ENCODE measurements at regions not wholly inside any gene's neighbourhood (a gene's known extent, or its start where the extent isn't known, plus 50 kb on each side); places are given as distances from the start of the nearest gene placed in this dataset.

DNA sequence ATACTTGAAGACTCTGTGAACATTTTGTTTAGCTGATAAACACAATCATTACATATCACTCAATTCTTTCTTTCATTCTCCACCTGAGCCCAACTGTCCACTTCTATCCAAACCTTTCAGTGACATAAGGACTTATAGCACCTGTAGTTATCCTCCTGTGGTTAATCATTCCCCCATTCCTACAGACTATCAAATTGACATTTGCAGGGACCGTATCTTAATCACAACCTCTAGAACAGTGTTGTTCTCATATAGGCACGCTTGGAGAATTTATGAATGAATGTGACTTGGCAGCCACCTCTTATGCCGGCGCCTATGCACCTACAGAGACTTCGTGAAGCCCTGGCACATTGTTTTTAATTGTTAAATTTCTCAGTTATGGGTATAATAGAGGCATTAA is 83.9 kb upstream of the CXADR start:
- no peak for DNase-seq
- intact Hi-C loops (cut with DNase I), result no loop called here

DNA sequence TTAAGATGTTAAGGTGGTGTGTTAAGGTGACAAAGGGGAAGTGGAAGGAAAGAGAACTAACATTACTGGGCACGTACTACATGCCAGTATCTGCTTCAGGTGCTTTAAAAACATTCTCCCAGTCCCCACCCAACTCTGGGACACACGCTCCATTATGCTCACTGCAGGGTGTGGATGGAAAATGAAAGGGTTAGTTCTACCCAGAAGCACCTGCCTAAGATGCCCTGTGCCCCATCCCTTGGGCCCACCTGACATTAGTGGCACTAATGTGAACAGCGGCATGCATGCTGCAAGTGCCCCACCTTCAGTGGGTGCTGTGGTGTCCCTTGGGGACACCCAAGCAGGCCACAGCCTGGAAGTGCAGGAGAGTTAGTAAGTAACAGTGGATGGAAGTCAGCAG is 82.9 kb upstream of the CXADR start:
- intact Hi-C loops (cut with DNase I), result no loop called here

DNA sequence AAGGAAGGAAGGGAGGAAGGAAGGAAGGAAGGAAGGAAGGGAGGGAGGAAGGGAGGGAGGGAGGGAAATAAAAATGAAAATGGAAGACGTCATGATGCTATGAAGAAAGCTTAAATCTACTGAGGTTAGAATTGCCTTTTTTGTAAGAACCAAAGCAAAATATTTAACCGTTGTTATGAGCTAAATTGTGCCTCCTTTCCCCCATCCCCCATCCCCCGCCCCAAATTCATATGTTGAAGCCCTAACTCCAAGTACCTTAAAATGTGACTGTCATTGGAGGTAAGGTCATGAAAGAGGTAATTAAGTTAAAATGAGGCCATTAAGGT is 80.1 kb upstream of the CXADR start:
- intact Hi-C loops (cut with DNase I), result no loop called here
- no peak for DNase-seq

More for the DNA sequence above, 82.9 kb upstream of the CXADR start:
- no peak for DNase-seq

DNA sequence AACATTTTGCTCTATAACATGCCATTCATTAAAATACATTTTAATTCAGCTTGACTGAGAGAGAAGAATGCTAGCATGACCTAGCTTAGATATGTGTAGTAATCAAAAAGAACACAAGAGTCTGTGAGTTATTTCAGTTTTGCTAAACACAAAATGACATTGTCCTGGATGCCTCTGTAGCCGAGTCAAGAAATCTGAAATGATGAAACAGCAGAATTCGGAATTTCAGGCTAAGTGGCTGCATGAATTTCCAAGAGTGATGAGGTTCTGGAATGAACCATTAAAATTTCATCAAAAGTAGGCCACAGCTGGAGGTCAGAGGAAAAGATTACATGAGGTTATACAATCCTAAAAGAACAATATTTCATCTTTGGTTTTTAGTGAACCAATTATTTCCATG is 79.1 kb upstream of the CXADR start:
- no peak for DNase-seq
- intact Hi-C loops (cut with DNase I), result no loop called here

DNA sequence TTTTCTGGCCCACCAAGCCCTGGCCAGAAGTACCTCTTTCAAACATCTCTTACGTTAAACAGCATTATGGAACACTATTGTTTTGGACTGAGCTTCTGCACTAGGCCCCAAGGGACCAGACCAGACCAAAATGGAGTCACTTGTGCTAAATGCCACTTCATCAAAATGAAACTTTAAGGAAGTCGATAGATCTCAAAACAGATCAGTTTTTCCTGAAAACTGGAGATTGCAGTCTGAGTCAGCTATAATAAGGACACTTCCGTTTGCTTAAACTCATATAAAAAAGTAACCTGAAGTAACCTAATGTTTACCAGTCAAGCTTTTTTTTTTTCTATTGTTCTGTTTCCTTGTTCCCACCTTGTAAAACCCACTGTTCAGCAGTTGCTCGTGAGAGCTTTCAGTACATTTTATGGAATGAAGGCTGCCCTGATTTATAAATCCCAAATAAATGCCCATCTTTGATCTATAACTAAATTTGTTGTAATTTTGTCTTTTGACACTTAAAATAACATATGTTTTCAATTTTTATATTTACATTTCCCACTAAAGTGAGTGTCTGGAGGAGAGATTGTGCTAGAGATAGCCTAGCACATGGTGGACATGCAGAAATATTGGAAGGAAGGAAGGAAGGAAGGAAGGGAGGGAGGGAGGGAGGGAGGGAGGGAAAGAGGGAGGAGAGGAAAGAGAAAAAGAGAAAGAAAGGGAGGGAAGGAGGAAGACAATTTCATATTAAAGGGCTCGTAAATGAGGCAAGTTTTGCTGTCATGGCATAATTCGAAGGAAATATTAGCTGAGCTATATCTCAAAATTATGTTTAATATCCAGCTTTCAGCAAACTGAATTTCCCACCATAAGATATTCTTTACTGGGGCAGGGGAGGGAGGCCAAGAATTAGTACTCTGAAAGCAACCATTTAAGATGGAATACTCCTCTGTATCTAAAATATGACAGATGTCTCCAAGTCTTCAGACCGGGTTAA is 77.0 kb upstream of the CXADR start:
- DNase-seq, result no peak
- intact Hi-C loops (cut with DNase I), result no loop called here

DNA sequence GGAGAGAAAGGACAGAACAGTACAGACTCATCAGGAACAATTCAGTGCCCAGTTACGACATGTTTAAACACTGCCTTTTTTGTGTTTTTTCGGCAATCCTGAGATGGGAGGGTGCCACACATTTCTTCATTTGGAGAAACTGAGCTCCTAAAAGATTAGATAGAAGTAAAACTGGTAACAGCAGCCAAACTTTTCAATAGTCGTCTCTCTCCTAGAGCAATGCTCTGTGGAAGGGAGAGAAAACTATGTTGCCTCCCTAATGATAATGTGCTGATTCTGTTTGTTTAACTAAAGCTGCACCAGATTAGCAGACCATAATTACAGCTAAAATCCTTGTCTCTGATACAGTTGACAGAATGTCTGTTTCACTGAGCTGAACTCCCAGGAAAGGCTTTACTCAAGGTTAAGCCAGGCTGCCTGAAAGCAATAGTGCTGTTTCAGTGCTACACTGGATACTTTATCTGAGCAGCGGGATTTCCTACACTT is 76.2 kb upstream of the CXADR start:
- DNase-seq, result no peak
- intact Hi-C loops (cut with DNase I), result no loop called here

DNA sequence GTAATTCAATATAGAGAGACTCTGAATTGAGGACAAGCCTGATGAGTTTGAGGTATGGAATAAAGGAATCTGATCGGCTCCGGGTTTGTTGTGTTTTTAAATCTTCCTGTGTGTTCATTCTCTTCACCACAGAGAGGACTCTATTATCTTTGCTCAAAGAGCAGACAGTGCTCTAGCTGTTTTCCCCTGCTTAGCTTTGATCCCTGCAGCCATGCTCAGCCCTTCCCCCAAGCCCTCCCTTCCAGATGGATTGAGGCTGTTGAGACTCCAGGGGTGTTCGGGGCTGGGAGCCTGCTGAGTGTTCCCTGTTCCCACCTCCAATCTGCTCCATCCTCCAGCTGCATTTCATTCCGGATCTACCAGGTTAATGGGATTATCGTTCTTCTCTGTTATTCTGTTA is 74.2 kb upstream of the CXADR start:
- peak in 4 of 10 donors; percentile 21 to 81 (median 36) for DNase-seq
- intact Hi-C loops (cut with DNase I), result no loop called here

DNA sequence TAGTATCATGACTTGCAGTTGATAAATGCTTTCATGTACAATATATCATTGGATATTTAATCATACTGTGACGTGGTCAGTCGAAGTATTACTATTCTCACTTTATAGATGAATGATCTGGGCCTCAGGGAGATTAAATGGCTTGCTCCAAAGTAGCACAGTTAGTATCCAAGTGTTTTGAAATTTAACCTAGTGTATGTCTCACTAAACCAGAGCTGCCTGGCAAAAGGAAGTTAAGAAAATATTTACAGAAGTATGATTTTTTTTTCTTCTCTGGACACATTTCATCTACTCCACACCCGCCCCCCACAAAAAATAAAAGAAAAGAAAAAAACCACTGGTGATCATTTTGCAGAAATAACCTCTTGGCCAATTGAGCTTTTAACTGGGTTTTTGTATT is 71.9 kb upstream of the CXADR start:
- intact Hi-C loops (cut with DNase I), result no loop called here
- DNase-seq, result no peak

DNA sequence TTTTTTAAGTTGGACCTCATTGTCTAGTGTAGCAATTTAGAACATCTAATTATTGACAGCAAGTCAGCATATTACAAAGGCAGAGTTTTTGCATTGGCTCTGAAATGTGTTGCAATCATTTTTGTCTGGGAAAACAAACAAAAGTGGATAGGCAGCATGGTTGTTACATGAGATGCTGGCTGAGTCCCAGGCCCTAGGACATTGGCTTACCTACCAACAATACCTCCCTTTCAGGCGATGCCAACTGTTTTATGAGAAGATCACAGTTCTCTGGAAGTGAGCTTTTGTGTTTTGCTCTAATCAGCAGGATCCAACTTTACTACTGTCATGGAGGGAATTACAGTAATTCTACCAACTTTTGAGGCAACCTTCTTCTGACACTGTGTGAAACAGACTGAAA is 71.5 kb upstream of the CXADR start:
- intact Hi-C loops (cut with DNase I), result no loop called here
- peak in 1 of 10 donors; percentile 40 for DNase-seq

DNA sequence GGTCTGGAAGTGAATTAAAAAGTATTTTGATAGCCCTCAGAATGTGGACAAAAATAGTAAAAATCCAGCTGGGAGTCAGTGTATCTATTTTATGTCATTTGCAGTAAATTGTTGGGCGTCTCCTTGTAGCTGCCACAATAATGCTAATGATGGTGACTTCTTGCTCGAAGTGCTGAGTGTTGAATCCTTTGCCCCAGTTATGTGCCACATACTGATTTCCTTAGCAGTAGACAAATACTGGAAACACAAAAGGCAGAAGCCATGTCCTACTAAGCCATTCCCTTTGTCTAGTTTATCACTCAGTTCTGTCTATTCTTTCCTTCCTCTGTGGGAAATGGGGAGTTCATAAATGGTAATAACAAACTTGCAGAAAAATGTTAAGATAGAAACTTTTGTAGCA is 70.7 kb upstream of the CXADR start:
- DNase-seq, result no peak
- intact Hi-C loops (cut with DNase I), result no loop called here

DNA sequence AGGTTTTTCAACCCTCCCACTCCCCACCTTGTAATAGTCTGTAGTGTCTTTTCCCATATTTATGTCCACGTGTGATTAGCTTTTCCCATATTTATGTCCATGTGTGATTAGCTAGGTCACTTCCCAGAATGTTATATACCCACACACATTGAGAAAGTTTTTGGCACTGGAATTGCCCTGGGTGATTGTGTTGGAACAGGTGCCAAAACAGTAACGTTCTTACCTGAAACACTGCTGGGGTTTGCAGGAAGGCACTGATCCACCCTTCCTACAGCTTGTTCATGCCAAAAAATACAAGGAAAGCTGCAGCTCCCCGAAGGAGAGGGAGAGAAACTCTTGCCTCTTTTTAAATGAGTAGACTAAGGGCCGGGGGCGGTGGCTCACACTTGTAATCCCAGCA is 68.0 kb upstream of the CXADR start:
- DNase-seq, result no peak
- intact Hi-C loops (cut with DNase I), result no loop called here

DNA sequence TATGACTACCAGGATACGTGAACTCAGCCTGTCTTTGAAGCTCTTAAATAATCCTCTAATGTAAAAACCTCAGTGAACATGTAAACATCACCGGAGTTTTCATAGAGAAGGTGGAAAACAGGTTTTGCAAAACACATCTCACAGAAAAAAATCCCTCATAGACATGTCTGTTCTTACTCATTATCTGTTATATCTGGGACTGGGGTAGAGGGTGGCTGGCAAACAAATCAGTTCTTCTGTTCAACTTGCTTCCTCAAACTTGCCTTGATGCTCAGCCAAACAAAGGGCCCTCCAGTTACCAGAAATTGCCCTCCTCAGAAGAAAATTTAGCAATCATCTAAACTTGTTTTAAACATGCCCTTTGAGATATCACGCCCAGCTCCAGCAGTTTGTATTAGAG is 66.1 kb upstream of the CXADR start:
- intact Hi-C loops (cut with DNase I), result no loop called here
- no peak for DNase-seq

DNA sequence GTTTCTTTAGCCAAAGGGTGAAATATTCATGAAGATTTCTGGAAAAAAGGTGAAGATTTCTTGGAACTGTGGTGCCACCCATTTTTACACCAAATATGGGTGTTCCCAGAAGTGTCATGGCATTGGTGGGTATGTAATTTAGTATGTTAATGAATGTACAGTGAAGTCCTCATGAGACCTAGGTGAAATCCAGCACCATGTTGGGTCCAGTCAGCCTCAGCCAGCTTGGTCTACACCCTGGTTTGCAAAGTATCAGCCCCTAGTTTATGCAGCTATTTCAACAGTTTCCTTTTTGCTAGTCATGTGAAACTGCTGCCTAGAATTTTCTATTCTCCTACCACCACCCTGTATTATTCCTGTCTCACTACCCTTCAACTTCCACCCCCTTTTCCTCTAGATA is 63.1 kb upstream of the CXADR start:
- intact Hi-C loops (cut with DNase I), result loop anchor here (10.0 kb wide), 1 partner anchor 65 kb away; the partner anchor contains the start of gene CXADR

DNA sequence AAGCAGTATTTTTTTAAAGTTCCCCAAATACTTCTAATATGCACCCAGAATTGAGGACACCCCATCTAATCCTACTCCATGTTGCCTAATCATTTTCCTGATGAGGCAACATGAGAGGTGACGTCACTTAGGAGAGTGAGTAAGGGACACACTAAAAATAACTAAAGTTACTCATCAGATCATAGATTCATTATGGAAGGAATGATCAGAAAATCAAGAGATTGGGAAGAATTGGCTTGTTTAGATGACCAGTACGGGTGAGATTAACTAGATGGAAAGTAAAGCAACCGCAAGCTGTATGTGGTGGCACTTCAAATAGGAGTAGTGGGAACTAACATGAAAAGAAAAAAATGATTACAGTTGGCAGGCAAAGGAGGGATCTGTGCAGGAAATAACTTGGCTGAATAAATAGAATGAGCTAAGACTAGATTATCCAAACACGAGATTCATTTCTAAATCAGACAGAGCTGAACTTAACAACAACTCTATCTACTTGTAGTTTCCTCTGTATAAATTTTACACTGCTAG is 61.4 kb upstream of the CXADR start:
- intact Hi-C loops (cut with DNase I), result loop anchor here (10.0 kb wide), 1 partner anchor 63 kb away; the partner anchor contains the start of gene CXADR
- DNase-seq, result no peak

More for the DNA sequence above, 63.1 kb upstream of the CXADR start:
- DNase-seq, result no peak

DNA sequence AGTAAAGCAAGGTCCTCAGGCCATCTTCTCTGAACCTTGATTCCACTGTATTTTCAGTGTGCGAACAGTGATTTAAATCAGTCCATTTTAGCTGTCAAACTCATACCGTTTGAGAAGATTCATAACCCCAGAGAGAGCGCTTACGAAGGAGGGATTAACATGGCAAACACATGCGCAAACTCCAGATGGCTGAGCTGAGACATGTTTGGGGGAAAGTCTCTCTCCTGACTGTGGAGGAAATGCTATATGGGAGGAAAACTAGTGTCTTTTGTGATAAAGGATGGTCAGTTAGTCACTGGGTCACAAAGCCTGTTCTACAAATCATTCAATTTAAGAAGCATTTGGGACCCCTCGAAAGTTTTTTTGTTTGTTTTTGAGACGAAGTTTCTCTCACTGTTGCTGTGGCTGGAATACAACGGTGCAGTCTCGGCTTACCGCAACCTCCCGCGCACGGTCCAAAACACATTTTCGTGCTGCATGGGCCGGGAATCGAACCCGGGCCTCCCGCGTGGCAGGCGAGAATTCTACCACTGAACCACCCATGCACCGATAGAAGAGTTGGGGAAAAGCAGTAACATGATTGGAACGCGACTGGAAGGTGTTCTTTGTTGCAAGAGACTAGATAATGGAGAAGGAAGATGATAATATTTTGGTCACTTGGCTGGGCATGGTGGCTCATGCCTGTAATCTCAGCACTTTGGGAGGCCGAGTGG is 58.4 kb upstream of the CXADR start:
- intact Hi-C loops (cut with DNase I), result loop anchor here (10.0 kb wide), 1 partner anchor 60 kb away; the partner anchor contains the start of gene CXADR
- DNase-seq, result peak; percentile 48 to 95 (median 70)

DNA sequence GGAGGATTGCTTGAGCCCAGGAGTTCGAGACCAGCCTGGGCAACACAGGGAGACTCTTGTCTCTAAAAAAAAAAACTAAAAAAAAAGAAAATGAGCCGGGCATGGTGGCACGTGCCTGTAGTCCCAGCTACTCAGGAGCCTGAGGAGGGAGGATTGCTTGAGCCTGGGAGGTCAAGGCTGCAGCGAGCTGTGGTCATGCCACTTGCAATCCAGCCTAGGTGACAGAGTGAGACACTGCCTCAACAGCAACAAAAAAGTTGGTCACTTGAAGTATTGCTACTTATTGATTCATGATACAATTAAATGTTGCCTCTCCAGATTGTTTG is 57.9 kb upstream of the CXADR start:
- no peak for DNase-seq
- intact Hi-C loops (cut with DNase I), result loop anchor here (10.0 kb wide), 1 partner anchor 60 kb away; the partner anchor contains the start of gene CXADR

DNA sequence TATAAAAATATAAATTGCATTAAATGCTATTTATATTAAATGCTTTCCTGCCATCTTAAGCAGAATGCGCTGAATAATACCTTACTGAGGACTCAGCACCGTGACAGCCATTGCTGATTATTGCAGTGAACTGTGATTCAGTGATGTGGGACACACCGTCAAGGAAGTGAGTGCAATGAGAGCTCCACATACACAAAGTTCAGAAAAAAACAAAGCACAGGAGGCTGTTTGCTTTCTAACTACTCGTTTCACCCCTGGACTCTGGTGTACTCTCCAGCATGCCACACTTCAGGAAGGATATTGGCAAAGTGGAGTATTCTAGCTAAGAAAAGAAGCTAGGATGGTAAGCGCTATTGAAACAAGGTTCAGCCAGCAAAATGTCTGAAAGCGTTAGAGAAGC is 57.4 kb upstream of the CXADR start:
- intact Hi-C loops (cut with DNase I), result loop anchor here (10.0 kb wide), 1 partner anchor 59 kb away; the partner anchor contains the start of gene CXADR
- DNase-seq, result no peak

DNA sequence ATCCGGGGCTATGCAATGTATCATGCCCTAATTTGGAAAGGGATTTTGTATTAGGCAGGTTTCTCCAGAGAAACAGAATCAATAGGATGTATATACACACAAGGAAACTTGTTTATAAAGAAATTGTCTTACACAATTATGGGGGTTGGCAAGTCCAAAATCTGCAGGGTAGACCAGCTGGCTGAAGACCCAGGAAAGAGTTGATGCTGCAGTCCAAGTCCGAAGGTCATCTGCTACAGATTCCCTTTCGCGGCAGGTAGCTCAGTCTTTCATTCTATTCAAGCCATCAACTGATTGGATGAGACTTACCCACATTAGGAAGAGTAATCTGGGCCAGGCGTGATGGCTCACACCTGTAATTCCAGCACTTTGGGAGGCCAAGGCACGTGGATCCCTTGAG is 54.6 kb upstream of the CXADR start:
- intact Hi-C loops (cut with DNase I), result loop anchor here (10.0 kb wide), 1 partner anchor 57 kb away; the partner anchor contains the start of gene CXADR
- no peak for DNase-seq

DNA sequence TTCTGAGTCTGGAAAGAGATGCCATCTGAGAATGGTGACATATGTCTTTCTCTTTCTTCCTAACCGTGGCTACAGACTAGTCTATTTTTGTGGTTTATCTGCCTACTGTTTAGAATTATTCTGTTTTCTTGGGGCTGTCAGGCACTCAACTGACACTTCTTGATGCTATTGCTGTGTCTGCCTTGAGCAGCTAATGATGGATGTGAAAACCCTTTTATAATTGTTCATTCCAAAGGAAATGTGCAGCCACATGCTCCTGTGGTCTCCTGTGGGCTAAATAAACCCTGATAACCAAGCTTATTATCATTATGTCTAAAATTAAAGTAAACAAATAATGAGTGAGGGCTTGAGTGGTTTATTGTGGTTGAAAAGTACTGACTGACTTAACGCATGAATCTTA is 52.7 kb upstream of the CXADR start:
- no peak for DNase-seq
- intact Hi-C loops (cut with DNase I), result no loop called here

DNA sequence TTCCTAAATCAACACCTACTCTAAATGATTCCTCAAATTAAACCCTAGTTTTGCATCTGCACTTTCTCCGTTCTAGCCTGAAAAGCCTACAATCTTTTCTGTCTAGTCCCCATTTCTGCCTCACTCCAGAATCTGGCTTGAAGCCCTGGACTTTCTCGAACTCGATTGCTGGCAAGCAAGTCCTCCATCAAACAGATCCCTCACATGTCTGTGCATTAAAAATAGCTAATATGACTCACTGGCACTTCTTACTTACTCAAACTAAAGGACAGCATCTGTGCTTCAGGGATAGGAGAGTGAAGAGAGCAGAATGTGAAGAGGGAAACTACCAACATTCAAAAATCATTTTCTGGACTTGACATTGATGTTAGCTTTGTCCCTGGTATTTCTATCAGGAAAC is 51.8 kb upstream of the CXADR start:
- intact Hi-C loops (cut with DNase I), result no loop called here
- peak in 7 of 10 donors; percentile 20 to 90 (median 60) for DNase-seq

DNA sequence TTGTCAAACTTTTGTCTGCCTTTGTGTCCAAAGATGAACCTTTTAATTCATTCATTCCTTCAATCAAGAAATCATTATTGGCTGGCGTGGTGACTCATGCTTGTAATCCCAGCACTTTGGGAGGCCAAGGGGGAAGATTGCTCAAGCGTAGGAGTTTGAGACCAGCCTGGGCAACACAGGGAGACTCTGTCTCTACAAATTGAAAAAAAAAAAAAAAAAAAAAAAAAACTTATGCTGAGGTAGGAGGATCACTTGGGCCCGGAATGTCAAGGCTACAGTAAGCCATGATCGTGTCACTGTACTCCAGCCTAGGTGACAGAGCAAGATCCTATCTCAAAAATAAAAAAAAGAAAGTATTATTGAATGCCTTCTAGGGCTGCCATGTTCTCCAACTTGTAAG is 51.3 kb upstream of the CXADR start:
- DNase-seq, result no peak

More for the DNA sequence above, 51.3 kb upstream of the CXADR start:
- intact Hi-C loops (cut with DNase I), result no loop called here

Measured in posterior cingulate gyrus (tissue), 11 donors.